Prostate gland (tissue), 2 donors: ENCODE measurements at regions not wholly inside any gene's neighbourhood (a gene's known extent, or its start where the extent isn't known, plus 50 kb on each side); places are given as distances from the start of the nearest gene placed in this dataset.

ENCODE experiments used
- CTCF ChIP-seq, 4 experiments: fragments of 200-600 bp in 2 of 4; fragments of 450-650 bp in 2 of 4; sonication (generic) in 2 of 4; IDR thresholded peaks; 1 replicate in 3 of 4; 2 replicates in 1 of 4; pipeline ENCODE4 v1.5.1; 2016 to 2019; ENCODE audit warnings: antibody characterized with exemption in 4 of 4, mild to moderate bottlenecking in 2 of 4, moderate library complexity in 2 of 4
- POLR2A ChIP-seq: fragments of 450-650 bp; IDR thresholded peaks from one replicate; pipeline ENCODE4 v1.6.1; 2016; ENCODE audit warnings: antibody characterized with exemption, mild to moderate bottlenecking
- POLR2AphosphoS5 ChIP-seq: sonication (generic); formaldehyde crosslinking; IDR thresholded peaks from one replicate; pipeline ENCODE4 v1.6.1; 2017; ENCODE audit warnings: antibody characterized with exemption

- TF ChIP-seq CTCF (IDR thresholded peaks at IDR 0.05) (no peak), POLR2A (no peak), POLR2AphosphoS5 (no peak)
Measured at GRCh38 chr17:6355196-6355595, 79.7 kb downstream of the AIPL1 start.
